Gastroesophageal sphincter (tissue), 3 donors: ENCODE measurements at regions not wholly inside any gene's neighbourhood (a gene's known extent, or its start where the extent isn't known, plus 50 kb on each side); places are given as distances from the start of the nearest gene placed in this dataset.

Experiments
- EP300 ChIP-seq: sonication (generic); formaldehyde crosslinking; IDR thresholded peaks from one replicate; pipeline ENCODE4 v1.6.1; 2017; ENCODE audit warnings: antibody characterized with exemption, mild to moderate bottlenecking
- TF ChIP-seq, protein P1 (sequence below), 4 experiments: fragments of 200-600 bp in 2 of 4; fragments of 450-650 bp in 2 of 4; sonication (generic) in 1 of 4; IDR thresholded peaks; one replicate each; pipeline ENCODE4 v1.5.1; 2017 to 2019; ENCODE audit warnings: antibody characterized with exemption in 4 of 4, mild to moderate bottlenecking in 2 of 4, moderate library complexity in 2 of 4

DNA sequence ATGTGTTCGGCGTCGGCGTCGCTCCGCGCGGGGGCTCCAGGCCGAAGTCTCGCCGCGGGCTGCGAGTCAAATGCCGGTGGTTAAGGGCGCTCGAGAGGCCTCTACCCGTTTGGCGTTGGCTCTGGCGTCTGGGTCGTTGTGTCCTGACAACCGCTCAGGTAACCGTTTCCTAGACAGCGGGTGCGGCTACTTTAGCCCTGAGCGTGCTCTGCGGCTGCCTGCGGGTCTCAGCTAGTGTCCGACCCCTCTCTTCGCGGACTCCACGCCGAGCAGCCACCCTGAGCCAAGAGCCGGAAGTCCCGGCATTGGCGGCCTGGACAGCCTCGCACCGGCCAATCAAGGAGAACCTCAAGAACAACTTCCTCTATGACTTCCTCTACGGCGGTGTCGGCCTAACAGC lies 173.4 kb downstream of the SETD4 start:
- TF ChIP-seq, protein P1, sequence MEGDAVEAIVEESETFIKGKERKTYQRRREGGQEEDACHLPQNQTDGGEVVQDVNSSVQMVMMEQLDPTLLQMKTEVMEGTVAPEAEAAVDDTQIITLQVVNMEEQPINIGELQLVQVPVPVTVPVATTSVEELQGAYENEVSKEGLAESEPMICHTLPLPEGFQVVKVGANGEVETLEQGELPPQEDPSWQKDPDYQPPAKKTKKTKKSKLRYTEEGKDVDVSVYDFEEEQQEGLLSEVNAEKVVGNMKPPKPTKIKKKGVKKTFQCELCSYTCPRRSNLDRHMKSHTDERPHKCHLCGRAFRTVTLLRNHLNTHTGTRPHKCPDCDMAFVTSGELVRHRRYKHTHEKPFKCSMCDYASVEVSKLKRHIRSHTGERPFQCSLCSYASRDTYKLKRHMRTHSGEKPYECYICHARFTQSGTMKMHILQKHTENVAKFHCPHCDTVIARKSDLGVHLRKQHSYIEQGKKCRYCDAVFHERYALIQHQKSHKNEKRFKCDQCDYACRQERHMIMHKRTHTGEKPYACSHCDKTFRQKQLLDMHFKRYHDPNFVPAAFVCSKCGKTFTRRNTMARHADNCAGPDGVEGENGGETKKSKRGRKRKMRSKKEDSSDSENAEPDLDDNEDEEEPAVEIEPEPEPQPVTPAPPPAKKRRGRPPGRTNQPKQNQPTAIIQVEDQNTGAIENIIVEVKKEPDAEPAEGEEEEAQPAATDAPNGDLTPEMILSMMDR (IDR thresholded peaks at IDR 0.05) = no peak
- no peak for TF ChIP-seq EP300
